IMR-90 (cell line): ENCODE measurements at regions not wholly inside any gene's neighbourhood (a gene's known extent, or its start where the extent isn't known, plus 50 kb on each side); places are given as distances from the start of the nearest gene placed in this dataset.

Experiments
- ATAC-seq: fragments of 200-7000 bp; cut with Tn5 transposase; 2 replicates; pipeline ENCODE4 v1.9.1; 2020; ENCODE audit warnings: low read depth, mild to moderate bottlenecking, moderate library complexity
- BruUV-seq: library from RNA; stranded (reverse); fragments of 400-500 nt; replicated peaks from 2 replicates; lab custom pipeline; 2021; lab: Mats Ljungman, UMichigan
- CTCF ChIA-PET: fragments of 300-600 bp; formaldehyde crosslinking; extraction: SDS; loops from one replicate; lab custom pipeline; 2021; ENCODE audit warnings: antibody characterized with exemption; lab: Yijun Ruan, JAX
- POLR2A ChIA-PET: fragments of 300-600 bp; sonication (Branson Sonifier 250); formaldehyde crosslinking; loops from one replicate; lab custom pipeline; 2022; ENCODE audit warnings: antibody characterized with exemption; ENCODE audit not compliant: unreplicated experiment; lab: Charles Lee
- DNase-seq: peaks from one replicate; pipeline ENCODE4 v3.0.0; 2013
- H2AFZ ChIP-seq: replicated peaks from 2 replicates; pipeline ENCODE3; 2013; ENCODE audit warnings: low read length, mild to moderate bottlenecking; ENCODE audit not compliant: poor library complexity
- H2AK5ac ChIP-seq: 2 replicates; pipeline ENCODE4 v1.6.1; 2013; ENCODE audit warnings: low read depth, low read length, inconsistent platforms
- H2AK9ac ChIP-seq: replicated peaks from 2 replicates; pipeline ENCODE3; 2013; ENCODE audit warnings: mild to moderate bottlenecking, low read depth, low read length, moderate library complexity; ENCODE audit not compliant: poor library complexity
- H2BK120ac ChIP-seq: 2 replicates; pipeline ENCODE4 v1.6.1; 2013; ENCODE audit warnings: low read depth, low read length, inconsistent platforms
- H2BK15ac ChIP-seq: 3 replicates; pipeline ENCODE4 v1.6.1; 2013; ENCODE audit warnings: low read depth, low read length, inconsistent platforms
- H2BK20ac ChIP-seq: 2 replicates; pipeline ENCODE4 v1.6.1; 2013; ENCODE audit warnings: low read depth, mild to moderate bottlenecking, inconsistent platforms, low read length, moderate library complexity
- H2BK5ac ChIP-seq: 2 replicates; pipeline ENCODE4 v1.6.1; 2013; ENCODE audit warnings: mild to moderate bottlenecking, low read depth, low read length, inconsistent platforms; ENCODE audit not compliant: poor library complexity, severe bottlenecking
- H3K14ac ChIP-seq: replicated peaks from 2 replicates; pipeline ENCODE4 v1.6.1; 2013; ENCODE audit warnings: low read depth, low read length, inconsistent platforms
- H3K18ac ChIP-seq: 2 replicates; pipeline ENCODE4 v1.6.1; 2013; ENCODE audit warnings: low read depth, low read length, control low read depth
- H3K23ac ChIP-seq: 2 replicates; pipeline ENCODE4 v1.6.1; 2013; ENCODE audit warnings: low read depth, low read length, inconsistent platforms
- H3K27ac ChIP-seq: 2 replicates; pipeline ENCODE4 v1.5.1; 2013; ENCODE audit warnings: mild to moderate bottlenecking, control low read depth, low read length; ENCODE audit not compliant: insufficient read depth
- H3K27me3 ChIP-seq: 2 replicates; pipeline ENCODE4 v1.6.1; 2013; ENCODE audit warnings: low read length; ENCODE audit not compliant: control insufficient read depth, insufficient read depth
- H3K36me3 ChIP-seq: 2 replicates; pipeline ENCODE4 v1.6.1; 2013; ENCODE audit warnings: low read length, mixed read lengths; ENCODE audit not compliant: control insufficient read depth, insufficient read depth
- H3K4ac ChIP-seq: 2 replicates; pipeline ENCODE4 v1.6.1; 2013; ENCODE audit warnings: low read depth, low read length, inconsistent platforms
- H3K4me1 ChIP-seq: 2 replicates; pipeline ENCODE4 v1.6.1; 2013; ENCODE audit warnings: low read length, mixed read lengths; ENCODE audit not compliant: control insufficient read depth, insufficient read depth
- H3K4me2 ChIP-seq: 2 replicates; pipeline ENCODE4 v1.6.1; 2013; ENCODE audit warnings: low read depth, mild to moderate bottlenecking, control low read depth, low read length, moderate library complexity
- H3K4me3 ChIP-seq: 2 replicates; pipeline ENCODE4 v1.5.1; 2013; ENCODE audit warnings: low read depth, mild to moderate bottlenecking, control low read depth, low read length, moderate library complexity; ENCODE audit not compliant: insufficient read depth
- H3K56ac ChIP-seq: 2 replicates; pipeline ENCODE4 v1.6.1; 2013; ENCODE audit warnings: low read length, inconsistent platforms; ENCODE audit not compliant: insufficient read depth; ENCODE audit errors: extremely low read depth
- H3K79me1 ChIP-seq, 2 experiments: 2 replicates each; pipeline ENCODE4 v1.6.1; 2013; ENCODE audit warnings: low read length in 2 of 2, inconsistent platforms in 1 of 2, low read depth in 1 of 2
- H3K9ac ChIP-seq: 2 replicates; pipeline ENCODE4 v1.6.1; 2013; ENCODE audit warnings: low read depth, low read length, control low read depth
- H3K9me1 ChIP-seq: 2 replicates; pipeline ENCODE4 v1.6.1; 2013; ENCODE audit warnings: low read length, inconsistent platforms; ENCODE audit not compliant: insufficient read depth
- H3K9me3 ChIP-seq: 2 replicates; pipeline ENCODE4 v1.6.1; 2013; ENCODE audit warnings: low read length; ENCODE audit not compliant: control insufficient read depth, insufficient read depth
- H4K20me1 ChIP-seq: 2 replicates; pipeline ENCODE4 v1.6.1; 2013; ENCODE audit warnings: low read length, inconsistent platforms; ENCODE audit not compliant: insufficient read depth
- H4K5ac ChIP-seq: 2 replicates; pipeline ENCODE4 v1.6.1; 2013; ENCODE audit warnings: mild to moderate bottlenecking, low read depth, low read length, control low read depth
- H4K8ac ChIP-seq, 2 experiments: 2 replicates each; pipeline ENCODE4 v1.6.1; 2013; ENCODE audit warnings: low read depth in 2 of 2, low read length in 2 of 2, control low read depth in 1 of 2, inconsistent platforms in 1 of 2
- H4K91ac ChIP-seq: 2 replicates; pipeline ENCODE4 v1.6.1; 2013; ENCODE audit warnings: low read depth, low read length, inconsistent platforms; ENCODE audit not compliant: insufficient read depth
- BHLHE40 ChIP-seq: fragments of 150-350 bp; IDR thresholded peaks from 2 replicates; pipeline ENCODE4 v1.6.1; 2016; ENCODE audit warnings: mild to moderate bottlenecking, low read depth, low read length
- CEBPB ChIP-seq: IDR thresholded peaks from 2 replicates; pipeline ENCODE4 v1.6.1; 2012; ENCODE audit warnings: low read depth, low read length, improper control_type of control experiment
- CHD1 ChIP-seq: IDR thresholded peaks from 2 replicates; pipeline ENCODE4 v1.6.1; 2012; ENCODE audit warnings: low read depth, low read length, improper control_type of control experiment
- FOS ChIP-seq: fragments of 150-350 bp; IDR thresholded peaks from 2 replicates; pipeline ENCODE4 v1.6.1; 2016; ENCODE audit warnings: low read depth, low read length
- MAFK ChIP-seq: IDR thresholded peaks from 2 replicates; pipeline ENCODE4 v1.6.1; 2012; ENCODE audit warnings: low read depth, low read length, improper control_type of control experiment
- MAZ ChIP-seq: IDR thresholded peaks from 2 replicates; pipeline ENCODE4 v1.6.1; 2012; ENCODE audit warnings: low read depth, mild to moderate bottlenecking, low read length, improper control_type of control experiment, moderate library complexity, borderline replicate concordance
- MXI1 ChIP-seq: IDR thresholded peaks from 2 replicates; pipeline ENCODE4 v1.6.1; 2012; ENCODE audit warnings: low read depth, mild to moderate bottlenecking, low read length, moderate library complexity, borderline replicate concordance
- POLR2A ChIP-seq: IDR thresholded peaks from 2 replicates; pipeline ENCODE4 v1.6.1; 2012; ENCODE audit warnings: mild to moderate bottlenecking, low read depth, low read length
- RAD21 ChIP-seq: IDR thresholded peaks from 2 replicates; pipeline ENCODE4 v1.6.1; 2012; ENCODE audit warnings: low read length, improper control_type of control experiment
- RCOR1 ChIP-seq: IDR thresholded peaks from 2 replicates; pipeline ENCODE4 v1.6.1; 2012; ENCODE audit warnings: mild to moderate bottlenecking, low read length, improper control_type of control experiment; ENCODE audit not compliant: insufficient replicate concordance
- RFX5 ChIP-seq: IDR thresholded peaks from 2 replicates; pipeline ENCODE4 v1.8.0; 2012; ENCODE audit warnings: low read depth, mild to moderate bottlenecking, low read length, moderate library complexity
- SMC3 ChIP-seq: fragments of 150-350 bp; IDR thresholded peaks from 2 replicates; pipeline ENCODE4 v1.6.1; 2016; ENCODE audit warnings: low read depth, mild to moderate bottlenecking, antibody characterized with exemption, low read length, moderate library complexity
- whole genome bisulfite sequencing, 2 experiments: methylation state at CpG; one replicate each; pipeline versions ENCODE4 v1.1.5 to v1.1.7; 2013; ENCODE audit warnings: missing lambda C conversion rate in 2 of 2; ENCODE audit not compliant: insufficient read length in 1 of 2; ENCODE audit errors: extremely low coverage in 2 of 2; 5-methylcytosine and 5-hydroxymethylcytosine counted together
- dilution Hi-C: fragments of 300-500 bp; cut with HindIII; formaldehyde crosslinking; loops from one replicate; pipeline ENCODE4 v1.14.3; 2018; ENCODE audit warnings: low sequenced_read_pairs; ENCODE audit not compliant: unreplicated experiment
- in situ Hi-C: fragments of 300-500 bp; cut with MboI; formaldehyde crosslinking; loops from 3 replicates; pipeline ENCODE4 v1.14.3; 2019; ENCODE audit warnings: low sequenced_read_pairs, inconsistent platforms, mixed read lengths
- intact Hi-C: fragments of 100-400 bp; cut with micrococcal nuclease; formaldehyde crosslinking; loops from 2 replicates; pipeline ENCODE4 v1.10.0; 2022
- TF ChIP-seq, protein P1 (sequence below): fragments of 150-350 bp; IDR thresholded peaks from 2 replicates; pipeline ENCODE4 v1.6.1; 2017; ENCODE audit warnings: mild to moderate bottlenecking, antibody characterized with exemption, low read length, low read depth
- TF ChIP-seq, protein P2 (sequence below): conservative IDR thresholded peaks from 2 replicates; pipeline ENCODE4 v1.5.1; 2012; ENCODE audit warnings: mild to moderate bottlenecking, low read depth, low read length, improper control_type of control experiment
- TF ChIP-seq, protein P3 (sequence below): fragments of 150-350 bp; IDR thresholded peaks from 2 replicates; pipeline ENCODE4 v1.6.1; 2016; ENCODE audit warnings: low read depth, mild to moderate bottlenecking, low read length, moderate library complexity, borderline replicate concordance

DNA sequence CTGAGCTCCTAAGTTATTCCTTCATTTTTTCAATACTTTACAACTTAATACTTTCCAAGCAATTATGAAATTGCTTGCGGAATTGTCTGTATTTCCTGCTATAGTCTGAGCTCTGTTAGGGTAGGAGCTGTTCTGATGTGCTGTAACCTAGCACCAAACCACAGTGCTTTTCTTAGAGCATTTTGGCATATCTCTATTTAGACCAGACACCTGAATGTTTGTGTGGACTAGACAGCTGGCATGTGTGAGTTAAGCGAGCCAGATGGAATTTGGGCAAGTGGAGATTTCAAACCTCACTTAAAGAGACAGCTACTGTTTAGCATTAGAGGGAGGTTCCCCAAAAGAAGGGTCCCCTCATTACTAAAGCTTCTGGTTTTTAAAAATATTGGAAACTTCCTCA is 106.1 kb downstream of the RWDD3 start:
- H3K9ac ChIP-seq, result no peak overlapping the region
- H4K91ac ChIP-seq, result no peak overlapping the region
- H4K8ac ChIP-seq, result no peak overlapping the region
- H2AK9ac ChIP-seq, result no peak overlapping the region
- ChIA-PET POLR2A (no interaction called here), CTCF (interaction anchor here (0.5 kb wide), 1 partner anchor 12 kb away, joined by 3 read pairs; no protein-coding TSS in a partner anchor)
- ATAC-seq (peak; percentile 37), DNase-seq (no peak)
- H4K20me1 ChIP-seq, result no peaks in the 10 kb centered on the region
- no peak overlapping the region for H2BK20ac ChIP-seq
- H3K79me1 ChIP-seq, result no peaks in the 10 kb centered on the region
- no peak overlapping the region for H3K4me3 ChIP-seq
- H3K18ac ChIP-seq, result no peak overlapping the region
- no peak overlapping the region for H3K56ac ChIP-seq
- no peak overlapping the region for H2BK15ac ChIP-seq
- intact Hi-C loops, result no loop called here
- no peak overlapping the region for H3K4ac ChIP-seq
- no CpG with 5 or more reads among the region's 2 CpGs for WGBS, 2 experiments
- no peaks in the 10 kb centered on the region for H3K9me1 ChIP-seq
- H3K9me3 ChIP-seq, result no peaks in the 10 kb centered on the region
- no peaks in the 10 kb centered on the region for H3K4me1 ChIP-seq
- H2AK5ac ChIP-seq, result no peak overlapping the region
- H3K36me3 ChIP-seq, result no peaks in the 10 kb centered on the region
- no TSS peak for BruUV-seq
- in situ Hi-C loops, result no loop called here
- TF ChIP-seq FOS (no peak), MXI1 (no peak), CHD1 (no peak), MAZ (no peak), RAD21 (no peak), POLR2A (no peak), RCOR1 (no peak), BHLHE40 (no peak), MAFK (no peak), RFX5 (no peak), SMC3 (no peak), CEBPB (no peak)
- TF ChIP-seq, protein P1, sequence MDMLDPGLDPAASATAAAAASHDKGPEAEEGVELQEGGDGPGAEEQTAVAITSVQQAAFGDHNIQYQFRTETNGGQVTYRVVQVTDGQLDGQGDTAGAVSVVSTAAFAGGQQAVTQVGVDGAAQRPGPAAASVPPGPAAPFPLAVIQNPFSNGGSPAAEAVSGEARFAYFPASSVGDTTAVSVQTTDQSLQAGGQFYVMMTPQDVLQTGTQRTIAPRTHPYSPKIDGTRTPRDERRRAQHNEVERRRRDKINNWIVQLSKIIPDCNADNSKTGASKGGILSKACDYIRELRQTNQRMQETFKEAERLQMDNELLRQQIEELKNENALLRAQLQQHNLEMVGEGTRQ, result no peak
- TF ChIP-seq, protein P2, sequence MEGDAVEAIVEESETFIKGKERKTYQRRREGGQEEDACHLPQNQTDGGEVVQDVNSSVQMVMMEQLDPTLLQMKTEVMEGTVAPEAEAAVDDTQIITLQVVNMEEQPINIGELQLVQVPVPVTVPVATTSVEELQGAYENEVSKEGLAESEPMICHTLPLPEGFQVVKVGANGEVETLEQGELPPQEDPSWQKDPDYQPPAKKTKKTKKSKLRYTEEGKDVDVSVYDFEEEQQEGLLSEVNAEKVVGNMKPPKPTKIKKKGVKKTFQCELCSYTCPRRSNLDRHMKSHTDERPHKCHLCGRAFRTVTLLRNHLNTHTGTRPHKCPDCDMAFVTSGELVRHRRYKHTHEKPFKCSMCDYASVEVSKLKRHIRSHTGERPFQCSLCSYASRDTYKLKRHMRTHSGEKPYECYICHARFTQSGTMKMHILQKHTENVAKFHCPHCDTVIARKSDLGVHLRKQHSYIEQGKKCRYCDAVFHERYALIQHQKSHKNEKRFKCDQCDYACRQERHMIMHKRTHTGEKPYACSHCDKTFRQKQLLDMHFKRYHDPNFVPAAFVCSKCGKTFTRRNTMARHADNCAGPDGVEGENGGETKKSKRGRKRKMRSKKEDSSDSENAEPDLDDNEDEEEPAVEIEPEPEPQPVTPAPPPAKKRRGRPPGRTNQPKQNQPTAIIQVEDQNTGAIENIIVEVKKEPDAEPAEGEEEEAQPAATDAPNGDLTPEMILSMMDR, result no peak
- TF ChIP-seq, protein P3, sequence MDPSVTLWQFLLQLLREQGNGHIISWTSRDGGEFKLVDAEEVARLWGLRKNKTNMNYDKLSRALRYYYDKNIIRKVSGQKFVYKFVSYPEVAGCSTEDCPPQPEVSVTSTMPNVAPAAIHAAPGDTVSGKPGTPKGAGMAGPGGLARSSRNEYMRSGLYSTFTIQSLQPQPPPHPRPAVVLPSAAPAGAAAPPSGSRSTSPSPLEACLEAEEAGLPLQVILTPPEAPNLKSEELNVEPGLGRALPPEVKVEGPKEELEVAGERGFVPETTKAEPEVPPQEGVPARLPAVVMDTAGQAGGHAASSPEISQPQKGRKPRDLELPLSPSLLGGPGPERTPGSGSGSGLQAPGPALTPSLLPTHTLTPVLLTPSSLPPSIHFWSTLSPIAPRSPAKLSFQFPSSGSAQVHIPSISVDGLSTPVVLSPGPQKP, result no peak
- H2BK120ac ChIP-seq, result no peak overlapping the region
- no peak overlapping the region for H4K5ac ChIP-seq
- no peak overlapping the region for H3K14ac ChIP-seq
- no peak overlapping the region for H3K23ac ChIP-seq
- dilution Hi-C loops, result no loop called here
- H2BK5ac ChIP-seq, result no peak overlapping the region
- no peak overlapping the region for H3K4me2 ChIP-seq
- no peak overlapping the region for H3K27ac ChIP-seq
- H2AFZ ChIP-seq, result no peak overlapping the region
- H3K27me3 ChIP-seq, result peaks cover 1% of the 10 kb centered on the region; the same call in 1 of the 2 replicates
